ENCODE measurements at regions not wholly inside any gene's neighbourhood (a gene's known extent, or its start where the extent isn't known, plus 50 kb on each side); places are given as distances from the start of the nearest gene placed in this dataset.

DNA sequence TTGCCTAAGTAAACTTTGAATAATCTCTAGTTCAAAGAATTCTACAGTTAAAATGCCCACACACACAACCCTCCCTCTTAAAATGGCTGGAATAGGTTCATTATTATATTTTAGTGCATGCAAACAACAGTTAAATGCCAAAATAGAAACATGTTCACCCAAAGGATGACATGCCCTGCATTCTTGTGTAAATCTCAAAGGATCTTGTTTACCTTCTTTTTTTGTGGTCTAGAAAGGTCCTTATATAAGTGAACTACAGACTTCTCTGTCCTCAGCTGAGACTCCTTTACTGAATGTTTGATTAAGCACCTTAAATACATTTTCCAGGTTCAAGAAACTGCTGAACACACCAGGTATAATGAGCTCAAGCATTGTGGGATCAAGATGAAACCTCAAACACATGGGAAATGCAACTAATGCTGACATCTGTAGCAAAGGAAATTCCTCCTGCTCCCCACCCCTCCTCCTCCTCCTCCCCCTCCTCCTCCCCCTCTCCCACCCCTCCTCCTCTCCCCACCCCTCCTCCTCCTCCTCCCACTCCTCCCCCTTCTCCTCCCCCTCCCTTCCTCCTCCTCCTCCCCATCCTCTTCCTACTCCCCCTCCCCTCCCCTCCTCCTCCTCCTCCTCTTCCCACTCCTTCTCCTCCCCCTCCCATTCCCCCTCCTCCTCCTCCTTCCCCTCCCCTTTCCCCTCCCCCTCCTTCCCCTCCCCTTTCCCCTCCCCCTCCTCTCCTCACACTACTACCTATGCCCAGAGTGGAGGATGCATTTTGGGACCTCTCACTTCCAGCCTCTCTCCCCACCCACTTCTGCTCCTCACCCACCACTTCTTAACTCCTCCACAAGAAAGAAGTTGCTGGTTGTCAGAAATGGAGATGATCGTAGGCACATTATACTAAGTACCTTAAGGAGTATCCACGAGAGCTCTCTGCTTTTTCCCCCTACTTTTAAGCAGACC lies 233.9 kb downstream of the MRPL39 start:
- no peaks in the 10 kb centered on the region for H3K9me3 ChIP-seq (ENCODE audit: insufficient read depth, low read length, severe bottlenecking)
- no peak overlapping the region for H3K4me2 ChIP-seq (ENCODE audit: insufficient read depth, low read length)
- no peaks in the 10 kb centered on the region for H4K20me1 ChIP-seq (ENCODE audit: insufficient read depth, low read length)
- no peak overlapping the region for H3K4me3 ChIP-seq (ENCODE audit: low read depth in 1 of 2, low read length in 2 of 2)
- no peaks in the 10 kb centered on the region for H3K36me3 ChIP-seq (ENCODE audit: insufficient read depth, low read length)
- H3K9ac ChIP-seq (ENCODE audit: low read depth, low read length), result no peak overlapping the region
- no peak for TF ChIP-seq EZH2 (IDR thresholded peaks at IDR 0.05; ENCODE audit: borderline replicate concordance, low read depth, low read length, severe bottlenecking)
- TF ChIP-seq, protein P1, sequence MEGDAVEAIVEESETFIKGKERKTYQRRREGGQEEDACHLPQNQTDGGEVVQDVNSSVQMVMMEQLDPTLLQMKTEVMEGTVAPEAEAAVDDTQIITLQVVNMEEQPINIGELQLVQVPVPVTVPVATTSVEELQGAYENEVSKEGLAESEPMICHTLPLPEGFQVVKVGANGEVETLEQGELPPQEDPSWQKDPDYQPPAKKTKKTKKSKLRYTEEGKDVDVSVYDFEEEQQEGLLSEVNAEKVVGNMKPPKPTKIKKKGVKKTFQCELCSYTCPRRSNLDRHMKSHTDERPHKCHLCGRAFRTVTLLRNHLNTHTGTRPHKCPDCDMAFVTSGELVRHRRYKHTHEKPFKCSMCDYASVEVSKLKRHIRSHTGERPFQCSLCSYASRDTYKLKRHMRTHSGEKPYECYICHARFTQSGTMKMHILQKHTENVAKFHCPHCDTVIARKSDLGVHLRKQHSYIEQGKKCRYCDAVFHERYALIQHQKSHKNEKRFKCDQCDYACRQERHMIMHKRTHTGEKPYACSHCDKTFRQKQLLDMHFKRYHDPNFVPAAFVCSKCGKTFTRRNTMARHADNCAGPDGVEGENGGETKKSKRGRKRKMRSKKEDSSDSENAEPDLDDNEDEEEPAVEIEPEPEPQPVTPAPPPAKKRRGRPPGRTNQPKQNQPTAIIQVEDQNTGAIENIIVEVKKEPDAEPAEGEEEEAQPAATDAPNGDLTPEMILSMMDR (IDR thresholded peaks at IDR 0.05; ENCODE audit: borderline replicate concordance, extremely low read depth, low read length, poor library complexity, severe bottlenecking), result no peak
- peaks cover 19% of the 10 kb centered on the region for H3K4me1 ChIP-seq (ENCODE audit: insufficient read depth, low read length)
- H2AFZ ChIP-seq (ENCODE audit: low read depth, low read length), result no peak overlapping the region
- peak; percentile 25; the same call in 1 of the 3 replicates for ATAC-seq (ENCODE audit: insufficient read depth, low read depth)
- no peaks in the 10 kb centered on the region for H3K27me3 ChIP-seq (ENCODE audit: insufficient read depth, low read length, poor library complexity)
- no peak for DNase-seq
- H3K79me2 ChIP-seq (ENCODE audit: insufficient read depth, low read length), result no peaks in the 10 kb centered on the region
- H3K27ac ChIP-seq (ENCODE audit: low read length), result no peak overlapping the region

DNA sequence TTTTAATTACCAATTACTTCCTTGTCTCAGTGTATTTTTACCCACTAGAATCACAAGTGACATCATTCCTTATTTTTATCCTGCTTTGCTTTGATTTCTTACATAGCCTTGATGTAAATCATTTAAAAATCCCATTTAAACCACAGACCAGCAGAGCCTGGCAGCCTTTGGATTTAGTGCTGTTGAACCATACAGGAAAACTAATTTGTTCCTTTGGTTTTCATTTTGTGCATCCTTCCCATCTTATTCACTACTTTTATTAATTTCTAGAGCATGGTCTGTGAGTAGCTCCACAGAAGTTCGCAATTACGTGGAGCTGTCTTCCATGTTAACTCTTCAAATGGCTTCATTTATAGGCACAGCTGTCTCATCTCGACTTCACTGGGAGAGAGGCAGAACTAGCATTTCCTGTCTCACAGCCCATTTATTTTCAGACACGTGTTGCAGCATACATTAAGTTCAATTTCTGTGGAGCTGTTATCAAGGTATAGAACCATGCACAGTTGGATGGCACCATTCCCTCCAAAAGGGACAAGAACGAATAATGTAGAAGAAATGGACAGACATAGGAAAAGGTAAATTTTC lies 235.3 kb downstream of the MRPL39 start:
- H2AFZ ChIP-seq (ENCODE audit: low read depth, low read length), result no peak overlapping the region
- H3K27ac ChIP-seq (ENCODE audit: low read length), result no peak overlapping the region

DNA sequence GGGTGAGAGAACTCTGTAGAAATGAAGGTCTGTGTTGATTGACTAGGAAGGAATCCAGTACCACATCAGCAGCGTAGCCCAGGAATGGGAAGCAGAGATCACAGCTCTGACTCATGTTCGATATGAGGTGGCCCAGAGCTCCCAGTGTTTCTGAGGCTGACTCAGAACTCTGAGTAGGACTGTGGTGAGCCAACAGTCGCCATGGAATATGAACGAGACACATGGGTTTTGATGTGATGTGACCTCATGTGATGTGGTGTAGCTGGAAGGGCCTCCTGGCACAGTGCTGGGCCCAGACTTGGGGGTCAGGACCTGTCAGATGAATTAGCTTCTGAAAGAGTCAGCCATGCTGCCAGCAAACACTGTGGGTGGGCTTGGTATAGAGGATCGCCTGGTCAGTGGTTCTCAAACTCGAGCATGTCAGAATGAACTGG lies 237.0 kb downstream of the MRPL39 start:
- no peak overlapping the region for H3K4me2 ChIP-seq (ENCODE audit: insufficient read depth, low read length)
- DNase-seq, result no peak
- H3K9me3 ChIP-seq (ENCODE audit: insufficient read depth, low read length, severe bottlenecking), result no peaks in the 10 kb centered on the region
- peaks cover 10% of the 10 kb centered on the region for H3K4me1 ChIP-seq (ENCODE audit: insufficient read depth, low read length)
- H3K27me3 ChIP-seq (ENCODE audit: insufficient read depth, low read length, poor library complexity), result no peaks in the 10 kb centered on the region
- no peak for TF ChIP-seq EZH2 (IDR thresholded peaks at IDR 0.05; ENCODE audit: borderline replicate concordance, low read depth, low read length, severe bottlenecking)
- TF ChIP-seq, protein P1 (IDR thresholded peaks at IDR 0.05; ENCODE audit: borderline replicate concordance, extremely low read depth, low read length, poor library complexity, severe bottlenecking), result no peak
- no peak overlapping the region for H3K9ac ChIP-seq (ENCODE audit: low read depth, low read length)
- no peaks in the 10 kb centered on the region for H3K36me3 ChIP-seq (ENCODE audit: insufficient read depth, low read length)
- H3K27ac ChIP-seq (ENCODE audit: low read length), result no peak overlapping the region
- ATAC-seq (ENCODE audit: insufficient read depth, low read depth), result 0 out of 3 replicates have a peak, but pooled peaks have one; percentile 31
- no peaks in the 10 kb centered on the region for H3K79me2 ChIP-seq (ENCODE audit: insufficient read depth, low read length)
- H3K4me3 ChIP-seq (ENCODE audit: low read depth in 1 of 2, low read length in 2 of 2), result no peak overlapping the region
- no peaks in the 10 kb centered on the region for H4K20me1 ChIP-seq (ENCODE audit: insufficient read depth, low read length)
- no peak overlapping the region for H2AFZ ChIP-seq (ENCODE audit: low read depth, low read length)

More for the DNA sequence above, 235.3 kb downstream of the MRPL39 start:
- H3K4me3 ChIP-seq (ENCODE audit: low read depth in 1 of 2, low read length in 2 of 2), result no peak overlapping the region
- H4K20me1 ChIP-seq (ENCODE audit: insufficient read depth, low read length), result no peaks in the 10 kb centered on the region
- DNase-seq (no peak), ATAC-seq (ENCODE audit: insufficient read depth, low read depth) (peak; percentile 52; the same call in 1 of the 3 replicates)
- TF ChIP-seq, protein P1 (IDR thresholded peaks at IDR 0.05; ENCODE audit: borderline replicate concordance, extremely low read depth, low read length, poor library complexity, severe bottlenecking), result no peak
- no peak for TF ChIP-seq EZH2 (IDR thresholded peaks at IDR 0.05; ENCODE audit: borderline replicate concordance, low read depth, low read length, severe bottlenecking)
- H3K79me2 ChIP-seq (ENCODE audit: insufficient read depth, low read length), result no peaks in the 10 kb centered on the region
- H3K4me2 ChIP-seq (ENCODE audit: insufficient read depth, low read length), result no peak overlapping the region
- H3K9me3 ChIP-seq (ENCODE audit: insufficient read depth, low read length, severe bottlenecking), result no peaks in the 10 kb centered on the region
- no peaks in the 10 kb centered on the region for H3K27me3 ChIP-seq (ENCODE audit: insufficient read depth, low read length, poor library complexity)
- no peaks in the 10 kb centered on the region for H3K36me3 ChIP-seq (ENCODE audit: insufficient read depth, low read length)
- no peak overlapping the region for H3K9ac ChIP-seq (ENCODE audit: low read depth, low read length)
- H3K4me1 ChIP-seq (ENCODE audit: insufficient read depth, low read length), result peaks cover 10% of the 10 kb centered on the region

Data from DND-41 (cell line).